ENCODE measurements at regions not wholly inside any gene's neighbourhood (a gene's known extent, or its start where the extent isn't known, plus 50 kb on each side); places are given as distances from the start of the nearest gene placed in this dataset.

DNA sequence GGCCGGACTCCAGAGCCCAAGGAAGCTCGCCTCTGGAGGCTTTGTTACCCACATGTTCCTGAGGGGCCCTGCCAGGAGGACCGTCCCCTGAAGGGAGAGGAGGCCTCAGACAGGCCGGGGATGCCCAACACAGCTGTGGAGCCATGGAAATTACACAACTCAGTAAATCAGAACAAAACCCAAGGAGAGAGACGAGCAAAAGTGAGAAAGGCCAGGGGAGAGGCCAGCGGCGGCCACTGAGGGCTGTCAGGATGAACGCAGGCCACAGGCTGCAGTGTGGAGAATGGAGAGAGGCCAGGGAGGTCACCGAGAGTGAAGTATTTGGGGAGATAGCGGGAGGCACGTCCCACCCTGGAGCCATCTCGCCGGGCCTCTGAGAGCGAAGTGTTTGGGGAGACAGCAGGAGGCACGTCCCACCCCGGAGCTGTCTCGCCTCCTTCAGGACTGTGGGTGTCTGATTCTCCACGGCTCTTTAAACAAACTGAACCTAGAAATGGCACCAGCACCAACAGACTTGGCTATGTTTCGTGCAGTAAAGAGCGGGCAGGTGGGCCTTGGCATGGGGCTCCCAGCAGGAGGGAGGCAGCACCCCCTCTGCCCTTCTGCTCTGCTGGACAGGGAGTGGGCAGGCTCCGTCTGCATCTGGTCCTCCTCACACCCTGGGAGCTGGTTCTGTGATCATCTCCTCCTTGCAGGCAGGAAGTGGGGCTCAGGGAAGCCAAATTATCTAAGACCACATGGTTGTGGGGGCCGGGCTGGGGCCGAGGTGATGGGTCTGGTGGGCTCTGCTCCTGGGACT lies 91.0 kb downstream of the YTHDF1 start:
- Histone ChIP-seq H3K36me3 (ENCODE audit: insufficient read depth, low read length) (no peaks in the 10 kb centered on the region), H3K4me1 (ENCODE audit: insufficient read depth, low read length) (no peaks in the 10 kb centered on the region; the same call in 1 of the 2 replicates), H3K9ac (ENCODE audit: low read depth, low read length) (no peak overlapping the region), H3K9me3 (ENCODE audit: control insufficient read depth, insufficient read depth, low read length) (no peaks in the 10 kb centered on the region)

DNA sequence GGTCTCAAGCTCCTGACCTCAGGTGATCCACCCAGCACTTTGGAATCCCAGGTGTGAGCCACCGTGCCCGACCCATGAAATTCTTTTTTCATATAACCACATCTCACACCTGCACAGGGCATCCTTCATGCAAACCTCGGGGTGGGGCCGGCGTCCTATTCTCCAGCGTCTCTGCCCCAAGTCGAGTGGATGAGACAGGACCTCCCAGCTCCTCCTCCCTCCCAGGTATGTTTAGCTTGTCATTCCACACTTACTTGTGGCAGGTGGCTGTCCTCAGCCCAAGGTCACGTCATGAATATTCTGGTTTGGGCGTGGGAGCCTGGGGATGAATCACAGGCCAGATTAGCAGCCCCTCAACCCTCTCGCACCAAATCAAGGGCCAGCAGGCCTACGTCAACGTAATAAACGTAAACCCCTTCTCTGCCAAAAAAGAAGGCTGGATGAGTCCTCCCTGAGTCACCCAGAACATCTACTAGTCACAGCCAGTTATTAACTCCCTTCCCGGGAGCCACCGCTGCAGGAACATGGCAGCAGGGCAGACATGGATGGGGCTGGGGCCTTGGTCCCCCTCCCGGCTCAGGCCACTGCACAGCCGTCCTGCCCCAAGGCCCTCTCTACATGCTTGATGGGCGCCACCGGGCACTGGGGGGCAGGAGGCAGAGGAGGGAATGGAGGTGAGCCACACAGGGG lies 91.7 kb downstream of the YTHDF1 start:
- Histone ChIP-seq H3K4me1 (ENCODE audit: insufficient read depth, low read length) (no peaks in the 10 kb centered on the region), H3K9me3 (ENCODE audit: control insufficient read depth, insufficient read depth, low read length) (no peaks in the 10 kb centered on the region), H3K36me3 (ENCODE audit: insufficient read depth, low read length) (no peaks in the 10 kb centered on the region), H3K9ac (ENCODE audit: low read depth, low read length) (no peak overlapping the region)

DNA sequence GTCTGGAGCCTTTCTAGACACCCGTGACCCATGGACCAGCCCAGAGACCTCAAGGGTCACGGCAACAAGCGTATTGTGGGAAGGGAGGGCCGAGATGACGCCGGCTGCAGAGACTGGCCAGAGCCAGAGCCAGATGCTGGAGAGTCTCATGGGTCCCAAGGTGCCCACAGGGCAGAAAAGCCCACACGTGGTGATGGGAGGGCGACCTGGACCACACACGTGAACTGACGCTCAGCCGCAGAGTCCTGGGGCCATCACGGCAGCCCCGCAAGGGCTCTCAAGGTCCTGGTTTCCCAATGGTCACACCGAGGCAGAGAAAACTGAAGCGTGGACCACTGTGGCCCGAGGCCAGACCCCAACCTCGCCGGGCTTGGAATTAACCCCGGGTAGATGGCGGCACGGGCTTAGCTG lies 92.6 kb downstream of the YTHDF1 start:
- Histone ChIP-seq H3K4me1 (ENCODE audit: insufficient read depth, low read length) (no peaks in the 10 kb centered on the region), H3K36me3 (ENCODE audit: insufficient read depth, low read length) (no peaks in the 10 kb centered on the region), H3K9me3 (ENCODE audit: control insufficient read depth, insufficient read depth, low read length) (no peaks in the 10 kb centered on the region), H3K9ac (ENCODE audit: low read depth, low read length) (no peak overlapping the region)

DNA sequence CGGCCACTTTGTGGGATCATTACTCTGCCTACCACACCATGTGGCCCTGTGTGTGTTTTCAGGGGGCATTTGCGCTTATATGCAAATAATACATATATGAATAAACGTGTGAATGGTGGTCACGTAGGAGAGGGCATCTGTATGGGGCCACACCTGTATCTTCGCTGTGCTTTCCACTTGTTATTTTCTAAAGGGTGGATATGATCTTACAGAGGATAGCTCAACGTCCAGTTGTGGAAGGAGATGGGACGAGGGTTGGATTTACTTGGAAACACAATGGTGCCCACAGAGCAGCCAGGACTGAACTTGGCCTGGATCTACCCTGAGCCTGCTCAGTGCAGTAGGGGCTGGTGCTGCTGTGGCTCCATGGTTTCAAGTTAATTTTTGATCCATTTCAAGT lies 93.3 kb downstream of the YTHDF1 start:
- Histone ChIP-seq H3K9me3 (ENCODE audit: control insufficient read depth, insufficient read depth, low read length) (no peaks in the 10 kb centered on the region), H3K9ac (ENCODE audit: low read depth, low read length) (no peak overlapping the region), H3K4me1 (ENCODE audit: insufficient read depth, low read length) (no peaks in the 10 kb centered on the region), H3K36me3 (ENCODE audit: insufficient read depth, low read length) (no peaks in the 10 kb centered on the region)

- Histone ChIP-seq H3K9me3 (ENCODE audit: control insufficient read depth, insufficient read depth, low read length) (no peaks in the 10 kb centered on the region), H3K36me3 (ENCODE audit: insufficient read depth, low read length) (no peaks in the 10 kb centered on the region), H3K9ac (ENCODE audit: low read depth, low read length) (no peak overlapping the region), H3K4me1 (ENCODE audit: insufficient read depth, low read length) (no peaks in the 10 kb centered on the region)
Observed at GRCh38 chr20:63121749-63122405, 94.1 kb downstream of the YTHDF1 start.

- no peaks in the 10 kb centered on the region for H3K36me3 ChIP-seq (ENCODE audit: insufficient read depth, low read length)
- no peak overlapping the region for H3K9ac ChIP-seq (ENCODE audit: low read depth, low read length)
- H3K4me1 ChIP-seq (ENCODE audit: insufficient read depth, low read length) = no peaks in the 10 kb centered on the region
- H3K9me3 ChIP-seq (ENCODE audit: control insufficient read depth, insufficient read depth, low read length) = no peaks in the 10 kb centered on the region
Observed at GRCh38 chr20:63121246-63121645, 94.7 kb downstream of the YTHDF1 start.

- Histone ChIP-seq H3K9me3 (ENCODE audit: control insufficient read depth, insufficient read depth, low read length) (no peaks in the 10 kb centered on the region), H3K9ac (ENCODE audit: low read depth, low read length) (no peak overlapping the region), H3K36me3 (ENCODE audit: insufficient read depth, low read length) (no peaks in the 10 kb centered on the region), H3K4me1 (ENCODE audit: insufficient read depth, low read length) (no peaks in the 10 kb centered on the region)
Observed at GRCh38 chr20:63120808-63121090, 95.2 kb downstream of the YTHDF1 start.

- H3K9ac ChIP-seq (ENCODE audit: low read depth, low read length) = no peak overlapping the region
- H3K4me1 ChIP-seq (ENCODE audit: insufficient read depth, low read length) = no peaks in the 10 kb centered on the region
- no peaks in the 10 kb centered on the region for H3K36me3 ChIP-seq (ENCODE audit: insufficient read depth, low read length)
- no peaks in the 10 kb centered on the region for H3K9me3 ChIP-seq (ENCODE audit: control insufficient read depth, insufficient read depth, low read length)
Observed at GRCh38 chr20:63119963-63120807, 95.7 kb downstream of the YTHDF1 start.

- no peak overlapping the region for H3K9ac ChIP-seq (ENCODE audit: low read depth, low read length)
- H3K4me1 ChIP-seq (ENCODE audit: insufficient read depth, low read length) = no peaks in the 10 kb centered on the region
- H3K9me3 ChIP-seq (ENCODE audit: control insufficient read depth, insufficient read depth, low read length) = no peaks in the 10 kb centered on the region
- no peaks in the 10 kb centered on the region for H3K36me3 ChIP-seq (ENCODE audit: insufficient read depth, low read length)
Observed at GRCh38 chr20:63119121-63119962, 96.6 kb downstream of the YTHDF1 start.

- Histone ChIP-seq H3K9me3 (ENCODE audit: control insufficient read depth, insufficient read depth, low read length) (no peaks in the 10 kb centered on the region), H3K36me3 (ENCODE audit: insufficient read depth, low read length) (no peaks in the 10 kb centered on the region), H3K9ac (ENCODE audit: low read depth, low read length) (no peak overlapping the region), H3K4me1 (ENCODE audit: insufficient read depth, low read length) (no peaks in the 10 kb centered on the region)
Observed at GRCh38 chr20:63118303-63119120, 97.4 kb downstream of the YTHDF1 start.

DNA sequence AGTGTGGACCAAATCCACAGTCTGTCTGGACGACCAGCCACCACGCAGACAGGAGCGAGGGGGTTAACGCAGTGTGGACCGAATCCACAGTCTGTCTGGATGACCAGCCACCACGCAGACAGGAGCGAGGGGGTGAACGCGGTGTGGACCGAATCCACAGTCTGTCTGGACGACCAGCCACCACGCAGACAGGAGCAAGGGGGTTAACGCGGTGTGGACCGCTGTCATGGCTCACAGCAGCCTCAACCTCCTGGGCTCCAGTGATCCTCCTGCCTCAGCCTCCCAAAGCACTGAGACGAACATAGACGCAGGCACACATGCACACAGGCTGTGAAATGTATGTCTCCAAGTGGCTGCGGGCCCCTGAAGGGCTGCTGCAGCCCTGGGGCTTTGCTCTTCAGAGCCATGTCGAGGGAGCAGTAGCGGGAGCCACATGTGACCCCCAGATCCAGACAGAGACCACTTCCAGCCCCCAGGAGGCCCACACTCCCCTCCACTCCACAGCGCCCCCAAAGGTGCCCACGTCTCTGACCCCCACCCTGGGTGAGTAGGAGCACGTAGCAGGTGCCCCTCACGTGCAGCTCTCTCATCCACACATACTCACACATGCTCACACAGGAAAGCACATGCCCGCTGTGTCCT lies 98.1 kb downstream of the YTHDF1 start:
- Histone ChIP-seq H3K9ac (ENCODE audit: low read depth, low read length) (no peak overlapping the region), H3K36me3 (ENCODE audit: insufficient read depth, low read length) (no peaks in the 10 kb centered on the region), H3K9me3 (ENCODE audit: control insufficient read depth, insufficient read depth, low read length) (no peaks in the 10 kb centered on the region), H3K4me1 (ENCODE audit: insufficient read depth, low read length) (no peaks in the 10 kb centered on the region)

DNA sequence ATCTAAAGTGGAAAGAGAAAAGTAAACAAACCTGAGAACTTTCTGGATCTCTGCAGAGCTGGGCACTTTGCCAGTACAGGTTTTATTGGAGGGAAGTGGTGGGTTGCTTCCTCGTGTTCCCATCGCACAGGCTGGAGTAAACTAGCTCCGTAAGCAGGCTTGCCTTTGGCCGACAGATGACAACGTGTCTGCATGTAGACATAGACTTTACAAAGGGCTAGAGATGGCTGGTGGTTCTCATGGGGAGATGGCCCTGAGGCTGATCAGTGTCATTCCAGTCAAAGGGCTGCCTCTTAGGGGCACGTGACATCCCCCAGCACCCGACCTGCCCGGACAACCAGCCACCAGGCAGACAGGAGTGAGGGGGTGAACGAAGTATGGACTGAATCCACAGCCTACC lies 98.8 kb downstream of the YTHDF1 start:
- Histone ChIP-seq H3K4me1 (ENCODE audit: insufficient read depth, low read length) (no peaks in the 10 kb centered on the region), H3K9ac (ENCODE audit: low read depth, low read length) (no peak overlapping the region), H3K36me3 (ENCODE audit: insufficient read depth, low read length) (no peaks in the 10 kb centered on the region), H3K9me3 (ENCODE audit: control insufficient read depth, insufficient read depth, low read length) (no peaks in the 10 kb centered on the region)
